Stimulated activated effector memory CD8-positive, alpha-beta T cell treated with anti-CD3 and anti-CD28 coated beads, Interleukin-12 subunit alpha, Interleukin-12 subunit beta, amount 100 ng/mL, for 72 hours (primary cell): ENCODE measurements at regions not wholly inside any gene's neighbourhood (a gene's known extent, or its start where the extent isn't known, plus 50 kb on each side); places are given as distances from the start of the nearest gene placed in this dataset.

Experiments
- ATAC-seq: fragments of 150-1000 bp; cut with Tn5 transposase; 2 replicates; pipeline ENCODE4 v1.10.0; 2021
- DNase-seq, 2 donors: peaks; one replicate each; pipeline ENCODE4 v3.0.0; 2021 to 2022; ENCODE audit warnings: low spot score in 2 of 2
- H3K27ac Mint-ChIP-seq: one replicate; pipeline ENCODE4 v1.8.0; 2022; ENCODE audit warnings: mild to moderate bottlenecking, mixed read lengths
- H3K36me3 Mint-ChIP-seq: one replicate; pipeline ENCODE4 v1.8.0; 2022; ENCODE audit warnings: mild to moderate bottlenecking, mixed read lengths
- H3K4me1 Mint-ChIP-seq: one replicate; pipeline ENCODE4 v1.8.0; 2022; ENCODE audit warnings: mixed read lengths
- H3K4me3 Mint-ChIP-seq: one replicate; pipeline ENCODE4 v1.8.0; 2022; ENCODE audit warnings: mild to moderate bottlenecking, mixed read lengths
- H3K9me3 Mint-ChIP-seq: one replicate; pipeline ENCODE4 v1.8.0; 2022; ENCODE audit warnings: mixed read lengths

DNA sequence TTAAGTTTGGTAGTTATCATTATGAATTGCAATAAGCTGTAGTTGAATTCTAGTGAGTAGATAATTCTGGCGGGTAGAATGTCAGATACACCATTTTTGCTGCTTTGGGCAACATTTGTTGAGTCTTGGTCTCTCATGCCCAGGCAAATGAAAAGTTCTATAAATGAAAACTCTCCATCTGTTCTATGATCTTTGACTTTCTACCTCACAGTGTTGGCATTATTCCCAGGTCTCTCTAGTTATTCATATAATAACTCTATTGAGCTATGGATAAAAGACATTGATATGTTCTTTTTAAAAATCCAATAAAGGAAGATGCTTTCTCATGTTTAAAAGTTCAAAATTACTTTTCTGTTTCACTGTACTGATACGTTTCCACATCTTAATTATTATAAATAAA, 415.3 kb upstream of the SEMA3D start:
- no peaks in the 10 kb centered on the region for H3K36me3 Mint-ChIP-seq
- ATAC-seq (no peak), DNase-seq (no peak)
- H3K9me3 Mint-ChIP-seq = peaks cover 21% of the 10 kb centered on the region
- no peak overlapping the region for H3K4me3 Mint-ChIP-seq
- H3K4me1 Mint-ChIP-seq = no peaks in the 10 kb centered on the region
- H3K27ac Mint-ChIP-seq = no peak overlapping the region

DNA sequence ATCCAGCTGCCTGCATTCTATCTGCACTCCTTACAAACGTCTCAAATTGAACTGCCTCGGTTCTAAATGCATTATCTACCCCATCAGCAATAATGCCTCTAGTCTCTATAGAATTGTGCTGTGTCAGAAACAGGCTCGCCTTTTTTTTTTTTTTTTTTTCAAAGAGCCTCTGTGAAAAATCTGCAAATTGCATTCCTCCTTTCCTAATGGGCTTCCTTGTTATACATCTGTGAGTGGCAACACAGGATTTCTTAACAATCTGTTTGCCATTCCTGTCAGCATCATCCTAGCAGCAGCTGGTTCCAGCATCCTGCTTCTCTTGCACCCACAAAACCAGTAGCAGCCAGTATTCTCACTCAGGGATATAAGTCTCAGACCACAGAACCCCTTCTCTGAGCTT, 413.5 kb upstream of the SEMA3D start:
- Mint-ChIP-seq H3K4me1 (no peaks in the 10 kb centered on the region), H3K36me3 (no peaks in the 10 kb centered on the region), H3K27ac (no peak overlapping the region), H3K4me3 (no peak overlapping the region), H3K9me3 (peaks cover 20% of the 10 kb centered on the region)
- no peak for DNase-seq
- no peak for ATAC-seq

DNA sequence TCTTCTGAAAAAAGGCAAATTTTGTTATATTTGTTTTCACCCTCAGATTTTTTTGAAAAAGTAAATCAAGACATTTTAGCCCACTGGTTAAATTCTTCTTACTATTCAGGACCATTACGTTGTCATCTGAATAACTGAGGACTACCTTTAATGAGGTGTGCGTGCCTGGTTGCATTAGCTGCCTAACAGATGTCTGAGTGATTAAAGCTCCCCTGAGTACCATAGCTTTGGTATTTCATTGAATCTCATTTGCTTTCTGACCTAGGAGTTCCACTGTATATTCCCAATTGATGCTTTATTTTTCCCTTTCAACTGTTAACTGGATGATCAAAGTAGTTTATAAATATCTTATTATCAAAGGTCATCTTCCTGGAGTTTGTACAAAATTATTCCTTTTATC, 410.0 kb upstream of the SEMA3D start:
- peaks cover 14% of the 10 kb centered on the region for H3K9me3 Mint-ChIP-seq
- no peak for ATAC-seq
- no peak for DNase-seq
- H3K27ac Mint-ChIP-seq = no peak overlapping the region
- no peak overlapping the region for H3K4me3 Mint-ChIP-seq
- H3K36me3 Mint-ChIP-seq = no peaks in the 10 kb centered on the region
- H3K4me1 Mint-ChIP-seq = no peaks in the 10 kb centered on the region

DNA sequence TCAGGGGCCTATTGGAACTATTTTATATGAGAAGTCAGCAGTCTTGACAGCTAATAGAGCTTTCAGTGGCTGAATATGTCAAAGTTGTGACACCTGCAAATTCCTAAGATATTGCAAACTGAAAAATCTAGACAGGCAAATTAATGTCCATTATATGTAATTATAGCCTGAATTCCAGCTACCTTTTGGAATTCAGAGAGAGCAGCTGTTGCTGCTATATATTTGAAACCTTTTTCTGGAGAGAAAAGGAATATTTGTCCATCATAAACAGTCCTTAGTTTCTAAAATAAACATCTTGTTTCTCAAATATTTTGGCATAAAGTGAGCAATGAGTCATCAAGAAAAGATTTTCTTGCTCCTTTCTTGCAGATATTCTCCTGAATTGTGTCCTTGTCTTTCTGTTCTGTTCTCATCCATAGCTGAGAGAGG, 408.9 kb upstream of the SEMA3D start:
- Mint-ChIP-seq H3K4me1 (no peaks in the 10 kb centered on the region), H3K4me3 (no peak overlapping the region), H3K9me3 (peaks cover 17% of the 10 kb centered on the region), H3K36me3 (no peaks in the 10 kb centered on the region), H3K27ac (no peak overlapping the region)
- ATAC-seq (no peak), DNase-seq (no peak)

DNA sequence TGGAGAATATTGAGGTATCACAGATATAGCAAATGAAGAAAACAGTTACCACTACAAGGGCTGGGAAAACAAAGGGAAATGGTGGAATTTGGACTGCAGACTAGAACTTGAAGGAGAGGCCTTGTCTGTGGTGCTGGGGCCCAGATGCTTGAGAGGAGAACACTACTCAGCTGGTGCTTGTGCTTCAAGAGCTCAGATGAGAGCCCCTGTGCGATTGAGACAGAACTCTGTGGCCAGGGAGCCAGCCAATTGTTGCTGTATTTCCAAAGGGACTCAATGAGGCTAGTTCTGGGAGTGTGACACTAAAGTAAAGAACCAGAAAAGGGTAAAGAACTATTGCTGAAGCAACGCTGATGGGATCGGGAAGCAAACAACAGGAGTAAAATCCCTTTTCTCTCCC, 406.5 kb upstream of the SEMA3D start:
- Mint-ChIP-seq H3K27ac (no peak overlapping the region), H3K36me3 (no peaks in the 10 kb centered on the region), H3K4me3 (no peak overlapping the region), H3K4me1 (no peaks in the 10 kb centered on the region), H3K9me3 (peaks cover 21% of the 10 kb centered on the region)
- no peak for DNase-seq
- no peak for ATAC-seq

DNA sequence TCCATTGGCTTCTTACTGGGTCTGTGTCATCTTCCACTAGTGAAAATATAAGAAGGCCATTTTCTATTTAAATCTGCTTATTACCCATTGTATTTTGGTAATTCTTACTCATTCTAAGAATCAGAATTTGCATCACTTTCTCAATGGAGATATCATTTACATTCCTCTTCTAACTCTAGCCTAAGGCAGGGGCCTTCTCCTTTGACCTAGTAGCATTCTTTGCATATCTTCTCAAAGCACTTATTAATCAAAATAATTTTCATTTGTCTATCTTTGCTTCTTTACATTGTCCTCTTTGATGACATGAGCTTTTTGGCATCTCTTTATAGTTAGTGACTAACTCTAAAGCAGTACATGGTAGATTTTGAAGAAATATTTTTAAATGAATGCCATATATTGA, 400.9 kb upstream of the SEMA3D start:
- no peaks in the 10 kb centered on the region for H3K36me3 Mint-ChIP-seq
- peaks cover 18% of the 10 kb centered on the region for H3K9me3 Mint-ChIP-seq
- DNase-seq = no peak
- H3K4me1 Mint-ChIP-seq = no peaks in the 10 kb centered on the region
- H3K27ac Mint-ChIP-seq = no peak overlapping the region
- ATAC-seq = no peak
- H3K4me3 Mint-ChIP-seq = no peak overlapping the region

DNA sequence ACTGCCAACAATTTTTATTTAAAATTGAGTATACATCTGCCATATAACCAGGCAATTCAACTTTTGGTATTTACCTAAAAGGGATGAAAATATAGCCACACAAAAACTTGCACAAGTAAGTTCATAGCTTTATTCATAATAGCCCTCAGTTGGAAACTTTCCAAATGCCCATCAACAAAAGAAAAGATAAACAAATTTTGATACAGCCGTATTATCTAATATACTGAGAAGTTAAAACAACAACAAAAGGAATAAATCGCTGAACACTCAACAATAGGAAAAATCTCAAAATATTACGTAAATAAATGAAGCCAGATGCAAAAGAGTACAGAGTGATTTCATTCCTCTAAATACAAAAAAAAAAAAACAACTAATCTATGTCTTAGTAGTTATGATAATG, 399.2 kb upstream of the SEMA3D start:
- DNase-seq (no peak), ATAC-seq (no peak)
- H3K36me3 Mint-ChIP-seq = no peaks in the 10 kb centered on the region
- peaks cover 23% of the 10 kb centered on the region for H3K9me3 Mint-ChIP-seq
- H3K27ac Mint-ChIP-seq = no peak overlapping the region
- no peak overlapping the region for H3K4me3 Mint-ChIP-seq
- H3K4me1 Mint-ChIP-seq = no peaks in the 10 kb centered on the region

DNA sequence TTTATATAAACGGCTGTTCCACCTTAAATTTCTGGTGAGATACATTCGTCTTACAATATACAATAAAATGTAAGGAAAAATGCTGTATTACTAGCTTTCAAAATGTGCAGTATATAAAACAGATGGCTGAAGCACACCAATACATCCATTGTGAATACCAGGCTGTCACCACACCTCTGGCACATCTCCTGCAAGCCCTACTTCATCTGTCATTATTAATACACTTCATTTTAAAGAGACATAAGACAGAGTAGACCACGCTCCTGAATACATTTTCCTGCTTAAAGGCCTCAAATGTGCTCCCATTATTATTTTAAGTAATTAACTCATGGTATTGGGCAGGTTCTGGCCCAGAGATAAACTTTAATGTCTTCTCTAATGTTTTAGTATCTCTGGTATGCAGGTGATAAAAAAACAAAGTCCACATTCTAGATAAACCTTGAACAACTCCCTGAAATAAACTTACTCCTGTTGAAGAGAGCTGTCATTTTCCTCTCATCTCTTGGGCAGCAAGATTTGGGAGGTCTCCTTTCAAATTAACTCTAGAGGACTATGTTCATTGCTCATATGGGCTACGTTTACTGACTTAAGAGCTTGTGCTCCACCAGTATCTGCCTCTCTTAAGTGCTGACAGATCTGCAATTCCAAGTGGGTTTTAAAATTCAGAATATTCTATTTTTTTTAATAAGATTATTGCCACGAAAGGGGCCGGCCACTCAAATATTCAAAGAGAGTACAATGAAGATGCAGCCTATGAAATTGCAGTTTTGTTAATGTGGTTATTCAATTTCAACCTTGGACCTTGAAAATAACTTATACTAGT, 396.5 kb upstream of the SEMA3D start:
- H3K27ac Mint-ChIP-seq = no peak overlapping the region
- no peak overlapping the region for H3K4me3 Mint-ChIP-seq
- H3K9me3 Mint-ChIP-seq = peaks cover 15% of the 10 kb centered on the region
- DNase-seq (no peak), ATAC-seq (no peak)
- no peaks in the 10 kb centered on the region for H3K4me1 Mint-ChIP-seq
- no peaks in the 10 kb centered on the region for H3K36me3 Mint-ChIP-seq

DNA sequence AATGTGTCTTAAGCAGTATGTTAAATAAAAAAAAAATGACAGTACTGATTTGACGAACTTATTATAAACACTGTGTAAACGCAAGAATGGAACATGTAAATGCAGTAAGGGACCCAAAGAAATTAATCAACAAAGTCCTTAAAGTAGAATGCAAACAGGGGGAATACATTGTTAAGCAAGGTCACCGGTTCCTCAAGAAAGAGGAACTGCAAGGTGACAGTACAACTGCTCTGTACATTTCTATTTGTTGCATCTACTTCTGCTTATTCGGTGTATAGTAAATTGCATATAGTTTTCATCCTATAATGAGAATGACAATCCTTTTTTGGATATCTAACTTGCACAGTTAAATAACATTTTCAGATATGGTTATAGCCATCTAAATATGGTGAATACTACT, 387.0 kb upstream of the SEMA3D start:
- ATAC-seq (no peak), DNase-seq (no peak)
- no peak overlapping the region for H3K27ac Mint-ChIP-seq
- H3K4me3 Mint-ChIP-seq = no peak overlapping the region
- H3K9me3 Mint-ChIP-seq = peaks cover 13% of the 10 kb centered on the region
- no peaks in the 10 kb centered on the region for H3K4me1 Mint-ChIP-seq
- no peaks in the 10 kb centered on the region for H3K36me3 Mint-ChIP-seq

DNA sequence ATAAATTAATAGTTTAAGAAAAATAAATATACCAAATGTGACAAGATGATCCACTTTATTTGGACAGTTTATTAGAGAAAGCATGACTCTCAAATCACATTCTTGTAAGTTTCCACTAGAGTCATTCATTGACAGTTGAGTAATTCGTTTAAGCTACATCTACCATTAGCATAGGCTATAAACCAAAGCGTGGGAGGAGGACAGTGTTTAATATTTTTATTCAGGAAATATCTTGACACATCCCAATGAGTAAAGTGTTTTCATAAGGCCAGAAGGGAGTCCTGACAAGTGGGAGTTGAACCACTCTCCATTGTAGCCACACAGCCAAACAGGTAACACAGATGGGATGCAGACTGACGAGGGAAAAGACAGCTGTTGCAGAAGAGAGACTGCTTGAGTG, 386.5 kb upstream of the SEMA3D start:
- H3K36me3 Mint-ChIP-seq = no peaks in the 10 kb centered on the region
- no peak for ATAC-seq
- H3K4me1 Mint-ChIP-seq = no peaks in the 10 kb centered on the region
- H3K9me3 Mint-ChIP-seq = peaks cover 13% of the 10 kb centered on the region
- H3K27ac Mint-ChIP-seq = no peak overlapping the region
- no peak overlapping the region for H3K4me3 Mint-ChIP-seq
- no peak for DNase-seq

DNA sequence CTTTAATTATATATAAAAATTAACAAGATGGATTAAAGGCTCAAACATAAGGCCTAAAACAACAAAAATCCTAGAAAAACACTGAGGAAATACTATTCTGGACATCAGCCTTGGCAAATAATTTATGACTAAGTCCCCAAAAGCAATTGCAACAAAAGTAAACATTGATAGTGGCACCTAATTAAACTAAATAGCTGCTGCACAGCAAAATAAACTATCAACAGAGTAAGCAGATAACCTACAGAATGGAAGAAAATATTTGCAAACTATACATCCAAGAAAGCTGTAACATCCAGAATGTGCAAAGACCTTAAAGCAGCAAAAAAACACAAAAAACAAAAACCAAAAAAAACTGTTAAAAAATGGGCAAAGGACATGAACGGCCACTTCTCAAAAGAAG, 384.0 kb upstream of the SEMA3D start:
- Mint-ChIP-seq H3K27ac (no peak overlapping the region), H3K36me3 (no peaks in the 10 kb centered on the region), H3K4me3 (no peak overlapping the region), H3K4me1 (no peaks in the 10 kb centered on the region), H3K9me3 (peaks cover 10% of the 10 kb centered on the region)
- ATAC-seq = no peak
- DNase-seq = no peak

DNA sequence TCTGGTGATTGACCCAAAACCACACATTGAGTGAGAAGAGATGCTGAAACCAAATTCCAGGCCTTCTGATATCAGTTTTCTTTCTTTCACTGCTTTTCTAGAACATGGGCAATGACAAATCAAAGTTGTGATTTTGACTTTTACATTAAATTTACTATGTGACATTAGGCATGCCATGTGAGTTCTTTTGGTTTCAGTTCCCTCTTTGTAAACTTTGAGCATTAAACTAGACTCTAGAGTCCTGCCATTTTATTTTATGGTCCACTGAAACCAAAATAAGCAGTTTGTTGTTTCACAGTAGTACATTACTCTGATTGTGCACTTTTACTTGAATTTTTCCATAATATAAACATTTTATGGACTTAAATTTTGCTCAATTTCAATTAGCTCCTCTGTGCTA, 381.1 kb upstream of the SEMA3D start:
- Mint-ChIP-seq H3K9me3 (peaks cover 11% of the 10 kb centered on the region), H3K4me1 (no peaks in the 10 kb centered on the region), H3K36me3 (no peaks in the 10 kb centered on the region), H3K4me3 (no peak overlapping the region), H3K27ac (no peak overlapping the region)
- DNase-seq = no peak
- ATAC-seq = no peak

DNA sequence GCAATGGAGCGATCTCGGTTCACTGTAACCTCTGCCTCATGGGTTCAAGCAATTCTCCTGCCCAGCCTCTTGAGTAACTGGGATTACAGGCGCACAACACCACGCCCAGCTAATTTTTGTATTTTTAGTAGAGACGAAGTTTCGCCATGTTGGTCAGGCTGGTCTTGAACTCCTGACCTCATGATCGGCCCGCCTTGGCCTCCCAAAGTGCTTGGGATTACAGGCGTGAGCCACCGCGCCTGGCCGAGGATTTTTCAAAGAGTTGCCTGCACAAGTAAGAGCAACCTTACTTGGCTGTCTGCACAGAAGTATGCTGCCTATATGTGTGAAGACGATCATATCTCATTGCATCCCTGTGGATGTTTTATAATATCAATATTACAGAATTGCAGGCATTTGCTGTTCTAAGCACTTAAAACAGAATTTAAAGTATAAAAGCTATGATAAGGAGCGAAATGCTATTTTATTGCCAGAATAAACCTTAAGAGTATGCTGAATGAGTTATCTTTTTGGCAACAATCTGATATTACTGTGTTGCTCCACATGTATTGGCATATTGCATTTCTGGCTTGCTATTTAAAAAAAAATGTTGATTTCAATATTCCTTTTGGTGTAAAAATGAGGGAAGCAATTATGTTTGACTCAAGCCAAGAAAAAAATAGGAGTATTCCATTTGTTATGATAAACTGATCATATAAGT, 379.4 kb upstream of the SEMA3D start:
- no peak for DNase-seq
- H3K4me3 Mint-ChIP-seq = no peak overlapping the region

DNA sequence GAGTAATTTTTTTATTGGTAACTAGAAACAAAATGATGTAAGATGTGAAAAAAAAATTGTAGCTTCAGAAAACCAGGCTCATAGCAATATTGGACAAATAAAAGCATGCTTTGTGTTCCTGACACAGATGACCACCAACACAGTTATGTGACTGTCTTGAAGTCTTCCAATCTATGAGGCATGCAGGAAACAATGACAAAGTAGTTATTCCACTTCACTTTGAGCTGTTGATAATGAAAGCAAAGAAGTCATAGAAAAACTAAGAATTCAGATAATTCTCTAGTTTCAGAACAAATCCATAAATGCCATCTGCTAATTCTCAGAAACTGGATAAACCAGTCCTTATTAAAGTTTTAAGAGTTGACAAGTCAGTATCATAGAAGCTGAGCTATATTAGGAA, 378.4 kb upstream of the SEMA3D start:
- no peak for DNase-seq
- Mint-ChIP-seq H3K4me3 (no peak overlapping the region), H3K36me3 (no peaks in the 10 kb centered on the region), H3K9me3 (peaks cover 8% of the 10 kb centered on the region), H3K4me1 (no peaks in the 10 kb centered on the region), H3K27ac (no peak overlapping the region)
- ATAC-seq = no peak

More for the DNA sequence above, 379.4 kb upstream of the SEMA3D start:
- Mint-ChIP-seq H3K36me3 (no peaks in the 10 kb centered on the region), H3K9me3 (peaks cover 8% of the 10 kb centered on the region), H3K27ac (no peak overlapping the region), H3K4me1 (no peaks in the 10 kb centered on the region)
- ATAC-seq = no peak

DNA sequence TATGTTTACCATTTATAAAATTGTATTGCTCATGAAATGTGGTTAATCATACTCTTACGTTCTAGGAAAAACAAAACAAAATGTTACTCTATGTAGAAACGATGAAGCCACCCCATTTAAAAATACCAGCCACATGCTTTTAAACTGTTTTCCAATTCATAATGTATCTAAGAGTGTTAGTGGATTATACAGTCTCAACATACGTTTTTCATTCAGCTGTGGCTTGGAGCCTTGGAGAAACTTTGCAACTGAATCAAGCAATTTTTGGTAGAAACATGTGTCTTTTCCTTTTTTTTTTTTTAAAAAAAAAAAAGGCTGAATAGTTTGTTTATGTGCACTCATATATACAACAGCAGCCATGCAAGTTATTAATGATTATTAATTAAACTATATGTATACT, 378.0 kb upstream of the SEMA3D start:
- H3K4me3 Mint-ChIP-seq = no peak overlapping the region
- ATAC-seq (no peak), DNase-seq (no peak)
- peaks cover 8% of the 10 kb centered on the region for H3K9me3 Mint-ChIP-seq
- no peaks in the 10 kb centered on the region for H3K4me1 Mint-ChIP-seq
- H3K36me3 Mint-ChIP-seq = no peaks in the 10 kb centered on the region
- H3K27ac Mint-ChIP-seq = no peak overlapping the region

DNA sequence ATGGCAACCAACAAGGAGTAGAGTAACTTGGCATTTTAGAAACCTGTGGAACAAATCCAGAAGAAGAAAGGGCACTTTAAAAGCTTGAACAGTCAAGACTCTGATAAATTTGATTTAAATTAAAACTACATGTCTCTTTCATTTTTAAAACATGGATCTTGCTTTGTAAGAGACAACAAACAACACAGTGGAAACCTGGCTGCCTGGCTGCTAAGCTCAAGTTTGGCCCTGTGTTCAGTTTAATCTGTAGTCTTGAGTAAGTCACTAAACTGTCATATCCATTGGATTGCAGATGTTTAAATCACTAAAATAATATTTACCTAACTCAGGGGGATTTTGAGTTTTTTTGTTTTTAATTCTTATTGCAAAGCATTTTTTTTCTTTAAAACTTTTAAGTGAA, 374.9 kb upstream of the SEMA3D start:
- ATAC-seq = no peak
- no peak for DNase-seq
- Mint-ChIP-seq H3K4me1 (no peaks in the 10 kb centered on the region), H3K9me3 (peaks cover 6% of the 10 kb centered on the region), H3K36me3 (no peaks in the 10 kb centered on the region), H3K27ac (no peak overlapping the region), H3K4me3 (no peak overlapping the region)
